Panc1 (cell line): ENCODE measurements at regions not wholly inside any gene's neighbourhood (a gene's known extent, or its start where the extent isn't known, plus 50 kb on each side); places are given as distances from the start of the nearest gene placed in this dataset.

Experiments
- ATAC-seq: fragments of 200-7000 bp; cut with Tn5 transposase; 2 replicates; pipeline ENCODE4 v1.9.1; 2020; ENCODE audit warnings: mild to moderate bottlenecking, moderate library complexity
- BruUV-seq: library from RNA; stranded (reverse); fragments of 400-500 nt; replicated peaks from 2 replicates; lab custom pipeline; 2021; lab: Mats Ljungman, UMichigan
- CTCF ChIA-PET: fragments of 300-600 bp; sonication (Branson Sonifier 250); formaldehyde crosslinking; loops from one replicate; lab custom pipeline; 2022; ENCODE audit warnings: antibody characterized with exemption; lab: Charles Lee
- POLR2A ChIA-PET: fragments of 300-600 bp; sonication (Branson Sonifier 250); formaldehyde crosslinking; loops from one replicate; lab custom pipeline; 2022; ENCODE audit warnings: antibody characterized with exemption; lab: Charles Lee
- DNase-seq: peaks from one replicate; pipeline ENCODE4 v3.0.0-alpha.2; 2010; ENCODE audit warnings: low read depth, low spot score
- H3K27ac ChIP-seq: 2 replicates; pipeline ENCODE4 v1.5.1; 2011; ENCODE audit warnings: mild to moderate bottlenecking, low read length, inconsistent platforms
- H3K27me3 ChIP-seq: fragments of 200-500 bp; sonication (Bioruptor generic); 2 replicates; pipeline ENCODE4 v1.6.0; 2014; ENCODE audit warnings: low read length, inconsistent platforms; ENCODE audit not compliant: control insufficient read depth, insufficient read depth
- H3K36me3 ChIP-seq: fragments of 200-500 bp; sonication (Bioruptor generic); 2 replicates; pipeline ENCODE4 v1.5.1; 2014; ENCODE audit warnings: inconsistent platforms, mild to moderate bottlenecking, low read length, moderate library complexity; ENCODE audit not compliant: control insufficient read depth, insufficient read depth
- H3K4me1 ChIP-seq: 2 replicates; pipeline ENCODE4 v1.5.1; 2011; ENCODE audit warnings: inconsistent platforms, mild to moderate bottlenecking, low read length, moderate library complexity; ENCODE audit not compliant: control insufficient read depth, insufficient read depth
- H3K4me3 ChIP-seq, 2 experiments: 2 replicates each; pipeline ENCODE4 v1.5.1; 2011 to 2012; ENCODE audit warnings: low read depth in 2 of 2, low read length in 2 of 2, mild to moderate bottlenecking in 2 of 2, inconsistent platforms in 1 of 2, moderate library complexity in 1 of 2
- H3K9me3 ChIP-seq: fragments of 200-500 bp; sonication (Bioruptor generic); 2 replicates; pipeline ENCODE4 v1.5.1; 2014; ENCODE audit warnings: low read depth, mild to moderate bottlenecking, inconsistent platforms, low read length, moderate library complexity; ENCODE audit not compliant: control insufficient read depth, insufficient read depth
- CTCF ChIP-seq: fragments of 450-650 bp; IDR thresholded peaks from 2 replicates; pipeline ENCODE4 v1.5.1; 2017; ENCODE audit warnings: mild to moderate bottlenecking
- POLR2AphosphoS5 ChIP-seq: IDR thresholded peaks from 2 replicates; pipeline ENCODE4 v1.6.1; 2012; ENCODE audit warnings: mild to moderate bottlenecking, low read depth, low read length, moderate library complexity
- REST ChIP-seq, 2 experiments: IDR thresholded peaks; 2 replicates each; pipeline ENCODE4 v1.6.1; 2011 to 2012; ENCODE audit warnings: low read depth in 2 of 2, control low read depth in 1 of 2, low read length in 1 of 2, mild to moderate bottlenecking in 1 of 2, moderate library complexity in 1 of 2; ENCODE audit not compliant: insufficient read depth in 1 of 2
- SIN3A ChIP-seq: IDR thresholded peaks from 2 replicates; pipeline ENCODE4 v1.6.1; 2012; ENCODE audit warnings: low read depth, mild to moderate bottlenecking, low read length, moderate library complexity, borderline replicate concordance; ENCODE audit not compliant: insufficient read depth
- TCF7L2 ChIP-seq: IDR thresholded peaks from 2 replicates; pipeline ENCODE4 v1.6.1; 2011; ENCODE audit warnings: mild to moderate bottlenecking, low read depth, low read length, inconsistent platforms
- in situ Hi-C: cut with HindIII; loops from 2 replicates; pipeline ENCODE4 v1.10.0; 2016; ENCODE audit warnings: low sequenced_read_pairs, low pct_unique_long_range_greater_than_20kb
- intact Hi-C: fragments of 100-400 bp; cut with micrococcal nuclease; formaldehyde crosslinking; loops from one replicate; pipeline ENCODE4 v1.10.0; 2022; ENCODE audit not compliant: unreplicated experiment

- Histone ChIP-seq H3K4me1 (no peaks in the 10 kb centered on the region), H3K36me3 (no peaks in the 10 kb centered on the region), H3K4me3 (no peak overlapping the region), H3K9me3 (no peaks in the 10 kb centered on the region), H3K27ac (no peak overlapping the region), H3K27me3 (no peaks in the 10 kb centered on the region)
- intact Hi-C loops, result no loop called here
- BruUV-seq, result no TSS peak
- POLR2A ChIA-PET, result no interaction called here
- ATAC-seq (no peak), DNase-seq (no peak)
- in situ Hi-C loops, result no loop called here
- no peak for TF ChIP-seq POLR2AphosphoS5
- no peak for TF ChIP-seq CTCF
- no peak for TF ChIP-seq SIN3A
- no peak for TF ChIP-seq TCF7L2
- no peak for TF ChIP-seq REST (IDR thresholded peaks at IDR 0.05; ENCODE audit: insufficient read depth in 1 of 2, low read depth in 2 of 2, low read length in 1 of 2)
- CTCF ChIA-PET, result no interaction called here
Measured at GRCh38 chr22:27574002-27574366, 227.6 kb downstream of the MN1 start.

GRCh38 chr22:27574651-27575050 is 226.9 kb downstream of the MN1 start:
- in situ Hi-C loops (no loop called here), intact Hi-C loops (no loop called here)
- no peaks in the 10 kb centered on the region for H3K27me3 ChIP-seq
- no peaks in the 10 kb centered on the region for H3K4me1 ChIP-seq
- no peak overlapping the region for H3K4me3 ChIP-seq
- no peak overlapping the region for H3K27ac ChIP-seq
- TF ChIP-seq CTCF (no peak), TCF7L2 (no peak), REST (IDR thresholded peaks at IDR 0.05; ENCODE audit: insufficient read depth in 1 of 2, low read depth in 2 of 2, low read length in 1 of 2) (no peak), POLR2AphosphoS5 (no peak), SIN3A (no peak)
- no peaks in the 10 kb centered on the region for H3K36me3 ChIP-seq
- no TSS peak for BruUV-seq
- DNase-seq (no peak), ATAC-seq (no peak)
- CTCF ChIA-PET, result no interaction called here
- no peaks in the 10 kb centered on the region for H3K9me3 ChIP-seq
- POLR2A ChIA-PET, result no interaction called here
